ENCODE measurements at regions not wholly inside any gene's neighbourhood (a gene's known extent, or its start where the extent isn't known, plus 50 kb on each side); places are given as distances from the start of the nearest gene placed in this dataset.

DNA sequence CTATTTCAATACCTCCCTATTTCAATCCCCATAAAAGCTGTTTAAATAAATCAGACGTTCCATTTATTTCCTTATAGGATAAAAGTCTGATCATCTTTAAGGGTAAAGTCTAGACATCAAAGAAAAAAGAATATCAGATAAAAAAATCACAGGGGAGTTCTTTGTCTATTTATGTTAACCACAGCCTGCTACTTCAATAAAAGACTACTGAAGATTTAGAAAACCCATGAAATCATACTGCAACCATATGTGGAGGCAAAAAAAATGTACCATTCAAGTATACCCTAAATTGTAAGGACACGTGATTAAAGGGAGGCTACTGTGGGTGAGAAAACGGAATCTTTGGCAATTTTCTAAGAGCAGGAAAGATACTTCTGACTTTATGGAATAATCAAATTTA, 108.2 kb upstream of the TNFSF4 start:
- Histone ChIP-seq H3K79me2 (ENCODE audit: control insufficient read depth, insufficient read depth, low read length) (no peaks in the 10 kb centered on the region), H3K27ac (ENCODE audit: extremely low read depth, low read depth, low read length) (no peak overlapping the region), H3K4me1 (replicated peaks in 1 of 2; ENCODE audit: control insufficient read depth in 2 of 2, insufficient read depth in 2 of 2, low read length in 2 of 2) (no peaks in the 10 kb centered on the region), H3K36me3 (ENCODE audit: control insufficient read depth, insufficient read depth, low read length) (no peaks in the 10 kb centered on the region), H3K9ac (ENCODE audit: insufficient read depth in 1 of 2, low read depth in 2 of 2, low read length in 2 of 2) (no peak overlapping the region), H3K4me2 (ENCODE audit: insufficient read depth, low read length) (no peak overlapping the region), H2AFZ (ENCODE audit: low read depth, low read length) (no peak overlapping the region), H3K9me3 (replicated peaks; ENCODE audit: control insufficient read depth, insufficient read depth, low read depth, low read length) (no peaks in the 10 kb centered on the region), H3K4me3 (no peak overlapping the region), H4K20me1 (replicated peaks; ENCODE audit: control insufficient read depth, insufficient read depth, low read length) (no peaks in the 10 kb centered on the region), H3K9me1 (ENCODE audit: control insufficient read depth, insufficient read depth, low read length) (no peaks in the 10 kb centered on the region), H3K27me3 (ENCODE audit: control insufficient read depth in 2 of 2, insufficient read depth in 2 of 2, low read length in 2 of 2) (no peaks in the 10 kb centered on the region)
- 27% methylated on average over 3 of the region's 3 CpGs for WGBS (ENCODE audit: insufficient coverage, low coverage, missing lambda C conversion rate)
- ChIA-PET POLR2A (interaction anchor here (0.7 kb wide), 1 partner anchor 1825 kb away, joined by 3 read pairs; no protein-coding TSS in a partner anchor), CTCF (ENCODE audit: low intra/inter-chr PET ratio) (no interaction called here)
- no TSS peak for BruUV-seq (replicated peaks)
- intact Hi-C loops (cut with micrococcal nuclease): no loop called here
- in situ Hi-C loops (cut with MboI): no loop called here
- FAIRE-seq: no peak
- no peak for DNase-seq (ENCODE audit: extremely low read depth in 1 of 4, low spot score in 3 of 4)
- ATAC-seq: no peak
- TF ChIP-seq SMAD2 (IDR thresholded peaks at IDR 0.05; ENCODE audit: low read depth, low read length) (no peak), CBFA2T2 (conservative IDR thresholded peaks at IDR 0.05) (no peak), SUPT5H (IDR thresholded peaks at IDR 0.05) (no peak), C11orf30 (IDR thresholded peaks at IDR 0.05; ENCODE audit: low read depth) (no peak), ARHGAP35 (IDR thresholded peaks at IDR 0.05; ENCODE audit: partially characterized antibody) (no peak), BRD4 (IDR thresholded peaks at IDR 0.05) (no peak), SRSF3 (IDR thresholded peaks at IDR 0.05; ENCODE audit: insufficient read depth, low read length) (no peak), FIP1L1 (IDR thresholded peaks at IDR 0.05; ENCODE audit: low read depth, low read length, poor library complexity, severe bottlenecking) (no peak), TSC22D4 (tag; IDR thresholded peaks at IDR 0.05) (no peak), ZNF24 (IDR thresholded peaks at IDR 0.05) (no peak), SREBF1 (IDR thresholded peaks at IDR 0.05; ENCODE audit: borderline replicate concordance, low read depth, low read length) (no peak), RUNX1 (IDR thresholded peaks at IDR 0.05; ENCODE audit: low read depth) (no peak), TAF1 (IDR thresholded peaks at IDR 0.05; ENCODE audit: control insufficient read depth, extremely low read depth, insufficient read depth, low read length, severe bottlenecking) (no peak), NCOA2 (IDR thresholded peaks at IDR 0.05; ENCODE audit: partially characterized antibody in 2 of 2) (no peak)
- TF ChIP-seq, protein P1, sequence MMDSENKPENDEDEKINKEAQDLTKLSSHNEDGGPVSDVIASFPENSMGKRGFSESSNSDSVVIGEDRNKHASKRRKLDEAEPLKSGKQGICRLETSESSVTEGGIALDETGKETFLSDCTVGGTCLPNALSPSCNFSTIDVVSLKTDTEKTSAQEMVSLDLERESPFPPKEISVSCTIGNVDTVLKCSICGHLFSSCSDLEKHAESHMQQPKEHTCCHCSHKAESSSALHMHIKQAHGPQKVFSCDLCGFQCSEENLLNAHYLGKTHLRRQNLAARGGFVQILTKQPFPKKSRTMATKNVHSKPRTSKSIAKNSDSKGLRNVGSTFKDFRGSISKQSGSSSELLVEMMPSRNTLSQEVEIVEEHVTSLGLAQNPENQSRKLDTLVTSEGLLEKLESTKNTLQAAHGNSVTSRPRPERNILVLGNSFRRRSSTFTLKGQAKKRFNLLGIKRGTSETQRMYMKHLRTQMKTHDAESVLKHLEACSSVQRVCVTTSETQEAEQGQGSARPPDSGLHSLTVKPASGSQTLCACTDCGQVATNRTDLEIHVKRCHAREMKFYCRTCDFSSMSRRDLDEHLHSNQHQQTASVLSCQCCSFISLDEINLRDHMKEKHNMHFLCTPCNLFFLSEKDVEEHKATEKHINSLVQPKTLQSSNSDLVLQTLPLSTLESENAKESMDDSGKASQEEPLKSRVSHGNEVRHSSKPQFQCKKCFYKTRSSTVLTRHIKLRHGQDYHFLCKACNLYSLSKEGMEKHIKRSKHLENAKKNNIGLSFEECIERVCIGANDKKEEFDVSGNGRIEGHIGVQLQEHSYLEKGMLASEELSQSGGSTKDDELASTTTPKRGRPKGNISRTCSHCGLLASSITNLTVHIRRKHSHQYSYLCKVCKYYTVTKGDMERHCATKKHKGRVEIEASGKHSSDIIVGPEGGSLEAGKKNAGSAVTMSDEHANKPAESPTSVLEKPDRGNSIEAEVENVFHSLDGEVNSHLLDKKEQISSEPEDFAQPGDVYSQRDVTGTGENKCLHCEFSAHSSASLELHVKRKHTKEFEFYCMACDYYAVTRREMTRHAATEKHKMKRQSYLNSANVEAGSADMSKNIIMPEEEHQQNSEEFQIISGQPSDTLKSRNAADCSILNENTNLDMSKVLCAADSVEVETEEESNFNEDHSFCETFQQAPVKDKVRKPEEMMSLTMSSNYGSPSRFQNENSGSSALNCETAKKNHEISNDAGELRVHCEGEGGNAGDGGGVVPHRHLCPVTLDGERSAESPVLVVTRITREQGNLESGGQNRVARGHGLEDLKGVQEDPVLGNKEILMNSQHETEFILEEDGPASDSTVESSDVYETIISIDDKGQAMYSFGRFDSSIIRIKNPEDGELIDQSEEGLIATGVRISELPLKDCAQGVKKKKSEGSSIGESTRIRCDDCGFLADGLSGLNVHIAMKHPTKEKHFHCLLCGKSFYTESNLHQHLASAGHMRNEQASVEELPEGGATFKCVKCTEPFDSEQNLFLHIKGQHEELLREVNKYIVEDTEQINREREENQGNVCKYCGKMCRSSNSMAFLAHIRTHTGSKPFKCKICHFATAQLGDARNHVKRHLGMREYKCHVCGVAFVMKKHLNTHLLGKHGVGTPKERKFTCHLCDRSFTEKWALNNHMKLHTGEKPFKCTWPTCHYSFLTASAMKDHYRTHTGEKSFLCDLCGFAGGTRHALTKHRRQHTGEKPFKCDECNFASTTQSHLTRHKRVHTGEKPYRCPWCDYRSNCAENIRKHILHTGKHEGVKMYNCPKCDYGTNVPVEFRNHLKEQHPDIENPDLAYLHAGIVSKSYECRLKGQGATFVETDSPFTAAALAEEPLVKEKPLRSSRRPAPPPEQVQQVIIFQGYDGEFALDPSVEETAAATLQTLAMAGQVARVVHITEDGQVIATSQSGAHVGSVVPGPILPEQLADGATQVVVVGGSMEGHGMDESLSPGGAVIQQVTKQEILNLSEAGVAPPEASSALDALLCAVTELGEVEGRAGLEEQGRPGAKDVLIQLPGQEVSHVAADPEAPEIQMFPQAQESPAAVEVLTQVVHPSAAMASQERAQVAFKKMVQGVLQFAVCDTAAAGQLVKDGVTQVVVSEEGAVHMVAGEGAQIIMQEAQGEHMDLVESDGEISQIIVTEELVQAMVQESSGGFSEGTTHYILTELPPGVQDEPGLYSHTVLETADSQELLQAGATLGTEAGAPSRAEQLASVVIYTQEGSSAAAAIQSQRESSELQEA (IDR thresholded peaks at IDR 0.05; ENCODE audit: low read depth): no peak
- TF ChIP-seq, protein P2, sequence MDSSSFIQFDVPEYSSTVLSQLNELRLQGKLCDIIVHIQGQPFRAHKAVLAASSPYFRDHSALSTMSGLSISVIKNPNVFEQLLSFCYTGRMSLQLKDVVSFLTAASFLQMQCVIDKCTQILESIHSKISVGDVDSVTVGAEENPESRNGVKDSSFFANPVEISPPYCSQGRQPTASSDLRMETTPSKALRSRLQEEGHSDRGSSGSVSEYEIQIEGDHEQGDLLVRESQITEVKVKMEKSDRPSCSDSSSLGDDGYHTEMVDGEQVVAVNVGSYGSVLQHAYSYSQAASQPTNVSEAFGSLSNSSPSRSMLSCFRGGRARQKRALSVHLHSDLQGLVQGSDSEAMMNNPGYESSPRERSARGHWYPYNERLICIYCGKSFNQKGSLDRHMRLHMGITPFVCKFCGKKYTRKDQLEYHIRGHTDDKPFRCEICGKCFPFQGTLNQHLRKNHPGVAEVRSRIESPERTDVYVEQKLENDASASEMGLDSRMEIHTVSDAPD (CRISPR knock-in tag; IDR thresholded peaks at IDR 0.05): no peak
